Smooth muscle cell (in vitro differentiated cells): ENCODE measurements at regions not wholly inside any gene's neighbourhood (a gene's known extent, or its start where the extent isn't known, plus 50 kb on each side); places are given as distances from the start of the nearest gene placed in this dataset.

Experiments used
- DNase-seq: peaks from one replicate; lab custom pipeline; 2025; ENCODE audit not compliant: unreplicated experiment; lab: John Stamatoyannopoulos, UW
- H2AFZ ChIP-seq: fragments of 200-600 bp; sonication (generic); 2 replicates; pipeline ENCODE4 v1.6.0; 2016; ENCODE audit warnings: antibody characterized with exemption, low read depth, mild to moderate bottlenecking
- H3F3A ChIP-seq: fragments of 200-600 bp; sonication (generic); 2 replicates; pipeline ENCODE4 v1.6.0; 2017; ENCODE audit warnings: antibody characterized with exemption, low read depth
- H3K27ac ChIP-seq: fragments of 200-600 bp; sonication (generic); 2 replicates; pipeline ENCODE4 v1.5.1; 2016; ENCODE audit warnings: low read depth, mild to moderate bottlenecking
- H3K27me3 ChIP-seq: fragments of 200-600 bp; sonication (generic); 2 replicates; pipeline ENCODE4 v1.6.1; 2016; ENCODE audit warnings: low read depth, mild to moderate bottlenecking
- H3K36me3 ChIP-seq: fragments of 200-600 bp; sonication (generic); 2 replicates; pipeline ENCODE4 v1.5.1; 2016; ENCODE audit warnings: low read depth
- H3K4me1 ChIP-seq: fragments of 200-600 bp; sonication (generic); 2 replicates; pipeline ENCODE4 v1.5.1; 2016; ENCODE audit warnings: low read depth
- H3K4me2 ChIP-seq: fragments of 200-600 bp; sonication (generic); 2 replicates; pipeline ENCODE4 v1.6.0; 2016; ENCODE audit warnings: mild to moderate bottlenecking
- H3K4me3 ChIP-seq: fragments of 200-600 bp; sonication (generic); 2 replicates; pipeline ENCODE4 v1.5.1; 2016; ENCODE audit warnings: mild to moderate bottlenecking
- H3K79me2 ChIP-seq: fragments of 200-600 bp; sonication (generic); 2 replicates; pipeline ENCODE4 v1.6.0; 2016; ENCODE audit warnings: low read depth, mild to moderate bottlenecking
- H3K9ac ChIP-seq: fragments of 200-600 bp; sonication (generic); 2 replicates; pipeline ENCODE4 v1.6.0; 2016; ENCODE audit warnings: low read depth
- H3K9me3 ChIP-seq: fragments of 200-600 bp; sonication (generic); replicated peaks from 2 replicates; pipeline ENCODE4 v1.5.1; 2016; ENCODE audit warnings: low read depth
- H4K20me1 ChIP-seq: fragments of 200-600 bp; sonication (generic); 2 replicates; pipeline ENCODE4 v1.6.0; 2016; ENCODE audit warnings: low read depth
- CTCF ChIP-seq: fragments of 200-600 bp; sonication (generic); IDR thresholded peaks from 2 replicates; pipeline ENCODE4 v1.5.1; 2017; ENCODE audit warnings: borderline replicate concordance, mild to moderate bottlenecking, antibody characterized with exemption; ENCODE audit not compliant: insufficient read depth, poor library complexity, severe bottlenecking
- WGBS: methylation state at CpG from one replicate; pipeline ENCODE4 v1.1.7; 2016; ENCODE audit warnings: low lambda C conversion rate; 5-methylcytosine and 5-hydroxymethylcytosine counted together

GRCh38 chr18:61025596-61025995 is 307.6 kb upstream of the CDH20 start:
- Histone ChIP-seq H3K9me3 (no peaks in the 10 kb centered on the region), H2AFZ (no peak overlapping the region), H3K27ac (no peak overlapping the region), H4K20me1 (no peaks in the 10 kb centered on the region), H3K27me3 (no peaks in the 10 kb centered on the region), H3K79me2 (no peaks in the 10 kb centered on the region), H3K36me3 (no peaks in the 10 kb centered on the region), H3F3A (no peaks in the 10 kb centered on the region), H3K4me2 (no peak overlapping the region), H3K4me1 (no peaks in the 10 kb centered on the region), H3K9ac (no peak overlapping the region), H3K4me3 (no peak overlapping the region)
- no peak for DNase-seq
- TF ChIP-seq CTCF, result no peak
- WGBS, result 97% methylated on average over 1 of the region's 1 CpG

- H3K4me1 ChIP-seq, result no peaks in the 10 kb centered on the region
- H3K4me3 ChIP-seq, result no peak overlapping the region
- no peak for DNase-seq
- H3K9ac ChIP-seq, result no peak overlapping the region
- WGBS, result 93% methylated on average over 2 of the region's 2 CpGs
- no peak for TF ChIP-seq CTCF
- H3K9me3 ChIP-seq, result no peaks in the 10 kb centered on the region
- no peaks in the 10 kb centered on the region for H3K36me3 ChIP-seq
- H3F3A ChIP-seq, result no peaks in the 10 kb centered on the region
- H3K27me3 ChIP-seq, result no peaks in the 10 kb centered on the region
- H3K4me2 ChIP-seq, result no peak overlapping the region
- H2AFZ ChIP-seq, result no peak overlapping the region
- no peaks in the 10 kb centered on the region for H3K79me2 ChIP-seq
- H3K27ac ChIP-seq, result no peak overlapping the region
- no peaks in the 10 kb centered on the region for H4K20me1 ChIP-seq
Observed at GRCh38 chr18:61031626-61032025, 301.6 kb upstream of the CDH20 start.

GRCh38 chr18:61034580-61034979 is 298.6 kb upstream of the CDH20 start:
- DNase-seq, result no peak
- Histone ChIP-seq H2AFZ (no peak overlapping the region), H3F3A (no peaks in the 10 kb centered on the region), H3K4me2 (no peak overlapping the region), H3K9me3 (no peaks in the 10 kb centered on the region), H3K36me3 (no peaks in the 10 kb centered on the region), H3K4me1 (no peaks in the 10 kb centered on the region), H4K20me1 (no peaks in the 10 kb centered on the region), H3K27me3 (no peaks in the 10 kb centered on the region), H3K79me2 (no peaks in the 10 kb centered on the region), H3K27ac (no peak overlapping the region), H3K9ac (no peak overlapping the region), H3K4me3 (no peak overlapping the region)
- no peak for TF ChIP-seq CTCF
- 84% methylated on average over 2 of the region's 2 CpGs for WGBS

- Histone ChIP-seq H2AFZ (no peak overlapping the region), H3K4me3 (no peak overlapping the region), H3K4me2 (no peak overlapping the region), H3K9ac (no peak overlapping the region), H3K79me2 (no peaks in the 10 kb centered on the region), H3K36me3 (no peaks in the 10 kb centered on the region), H3F3A (no peaks in the 10 kb centered on the region), H3K4me1 (no peaks in the 10 kb centered on the region), H3K27ac (no peak overlapping the region), H4K20me1 (no peaks in the 10 kb centered on the region), H3K9me3 (no peaks in the 10 kb centered on the region), H3K27me3 (no peaks in the 10 kb centered on the region)
- TF ChIP-seq CTCF, result no peak
- no peak for DNase-seq
- 70% methylated on average over 3 of the region's 3 CpGs for whole genome bisulfite sequencing
Observed at GRCh38 chr18:61039251-61039650, 294.0 kb upstream of the CDH20 start.
